Ramos (cell line): ENCODE measurements at regions not wholly inside any gene's neighbourhood (a gene's known extent, or its start where the extent isn't known, plus 50 kb on each side); places are given as distances from the start of the nearest gene placed in this dataset.

Experiments
- in situ Hi-C: fragments of 300-500 bp; cut with MboI; formaldehyde crosslinking; loops from one replicate; pipeline ENCODE4 v1.14.3; 2022; ENCODE audit warnings: low sequenced_read_pairs; ENCODE audit not compliant: unreplicated experiment

DNA sequence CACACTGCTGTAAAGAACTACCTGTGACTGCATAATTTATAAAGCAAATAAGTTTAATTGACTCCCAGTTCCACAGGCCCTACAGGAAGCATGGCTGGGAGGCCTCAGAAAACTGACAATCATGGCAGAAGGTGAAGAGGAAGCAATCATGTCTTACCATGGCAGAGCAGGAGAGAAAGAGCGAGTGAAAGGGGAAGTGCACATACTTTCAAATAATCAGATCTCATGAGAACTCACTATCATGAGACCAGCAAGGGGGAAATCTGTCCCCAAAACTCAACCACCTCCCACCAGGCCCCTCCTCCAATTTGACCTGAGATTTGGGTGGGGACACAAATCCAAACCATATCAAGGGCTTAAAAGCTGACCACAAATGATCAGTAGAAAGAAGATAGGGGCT lies 493.2 kb downstream of the PTPRC start:
- in situ Hi-C loops = no loop called here

GRCh38 chr1:199135901-199136300 lies 497.1 kb downstream of the PTPRC start:
- in situ Hi-C loops = no loop called here

DNA sequence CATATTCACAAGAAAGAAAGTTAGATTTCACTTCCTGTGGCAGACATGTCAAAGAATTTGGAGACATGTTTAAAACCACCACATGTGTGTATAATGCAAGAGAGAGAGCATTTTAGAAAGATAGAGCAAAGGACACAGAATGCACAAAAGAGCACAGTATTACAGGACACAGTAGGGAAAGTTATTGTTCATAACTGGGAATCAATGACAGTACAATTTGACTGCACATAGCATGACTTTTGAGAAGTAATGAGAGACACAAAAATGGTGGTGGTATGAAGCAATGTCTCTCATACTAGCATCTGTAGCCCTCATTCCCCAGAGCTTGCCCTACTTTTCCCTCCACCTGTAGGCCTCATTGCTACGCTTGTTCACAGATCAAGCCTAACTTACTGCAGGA lies 499.2 kb downstream of the PTPRC start:
- in situ Hi-C loops = no loop called here

DNA sequence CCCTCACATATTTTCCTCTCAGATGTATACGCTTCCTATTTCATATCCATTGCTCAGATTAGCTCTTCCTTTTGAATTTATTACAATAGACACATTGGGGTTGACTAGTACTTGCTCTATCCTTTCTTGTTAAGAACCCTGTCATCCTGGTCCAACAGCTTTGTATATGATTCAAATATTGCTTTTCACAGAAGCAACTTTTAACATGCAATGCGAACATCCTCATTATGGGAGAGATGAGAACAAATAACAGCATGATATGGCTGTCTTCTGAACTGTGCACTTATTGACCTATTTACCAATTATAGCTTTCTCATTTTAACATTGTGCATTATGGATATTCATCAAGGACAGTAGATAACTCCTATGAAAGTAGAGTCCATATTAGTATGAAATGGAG lies 510.8 kb downstream of the PTPRC start:
- in situ Hi-C loops = no loop called here

- in situ Hi-C loops = no loop called here
Observed at GRCh38 chr1:199150756-199151155, 511.9 kb downstream of the PTPRC start.

- in situ Hi-C loops = no loop called here
Observed at GRCh38 chr1:199151634-199152425, 513.0 kb downstream of the PTPRC start.

- in situ Hi-C loops = no loop called here
Observed at GRCh38 chr1:199152676-199153075, 513.8 kb downstream of the PTPRC start.

DNA sequence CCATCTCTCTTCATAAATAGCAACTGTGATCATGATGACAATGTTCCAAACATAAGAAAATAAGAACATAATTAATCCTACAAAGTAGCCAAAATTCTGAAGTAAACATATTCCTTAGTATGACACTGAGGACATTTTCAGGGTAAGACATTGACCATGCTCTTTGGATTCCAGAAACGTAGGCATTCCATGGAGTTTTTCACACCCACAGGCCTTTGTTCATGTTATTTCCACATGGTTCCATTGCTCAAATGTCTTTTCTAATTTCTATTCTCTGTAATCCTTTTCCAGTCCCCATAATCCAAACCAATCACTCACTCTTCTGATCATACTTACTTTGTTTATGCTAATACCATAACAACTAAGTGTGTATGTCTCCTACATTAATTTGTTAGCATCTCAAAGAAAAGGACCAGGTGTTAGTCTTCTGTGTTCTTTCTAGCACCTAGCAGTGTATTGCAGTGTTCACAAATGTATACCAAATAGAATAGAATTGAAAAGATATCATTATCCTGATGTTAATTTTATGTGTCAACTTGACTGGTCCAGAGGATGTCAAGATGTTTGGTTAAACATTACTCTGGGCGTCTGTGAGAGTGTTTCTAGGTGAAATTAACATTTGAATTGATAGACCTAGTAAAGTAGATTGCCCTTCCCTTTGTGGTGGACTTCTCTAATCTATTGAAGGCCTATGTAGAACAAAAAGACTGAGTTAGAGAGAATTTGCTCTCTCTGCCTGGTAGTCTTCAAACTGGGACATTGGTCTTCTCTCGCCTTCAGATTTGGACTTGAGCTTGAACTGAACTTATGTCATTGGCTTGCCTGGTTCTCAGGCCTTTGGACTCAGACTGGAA lies 516.6 kb downstream of the PTPRC start:
- in situ Hi-C loops = no loop called here

GRCh38 chr1:199157494-199157893 lies 518.7 kb downstream of the PTPRC start:
- in situ Hi-C loops = no loop called here

DNA sequence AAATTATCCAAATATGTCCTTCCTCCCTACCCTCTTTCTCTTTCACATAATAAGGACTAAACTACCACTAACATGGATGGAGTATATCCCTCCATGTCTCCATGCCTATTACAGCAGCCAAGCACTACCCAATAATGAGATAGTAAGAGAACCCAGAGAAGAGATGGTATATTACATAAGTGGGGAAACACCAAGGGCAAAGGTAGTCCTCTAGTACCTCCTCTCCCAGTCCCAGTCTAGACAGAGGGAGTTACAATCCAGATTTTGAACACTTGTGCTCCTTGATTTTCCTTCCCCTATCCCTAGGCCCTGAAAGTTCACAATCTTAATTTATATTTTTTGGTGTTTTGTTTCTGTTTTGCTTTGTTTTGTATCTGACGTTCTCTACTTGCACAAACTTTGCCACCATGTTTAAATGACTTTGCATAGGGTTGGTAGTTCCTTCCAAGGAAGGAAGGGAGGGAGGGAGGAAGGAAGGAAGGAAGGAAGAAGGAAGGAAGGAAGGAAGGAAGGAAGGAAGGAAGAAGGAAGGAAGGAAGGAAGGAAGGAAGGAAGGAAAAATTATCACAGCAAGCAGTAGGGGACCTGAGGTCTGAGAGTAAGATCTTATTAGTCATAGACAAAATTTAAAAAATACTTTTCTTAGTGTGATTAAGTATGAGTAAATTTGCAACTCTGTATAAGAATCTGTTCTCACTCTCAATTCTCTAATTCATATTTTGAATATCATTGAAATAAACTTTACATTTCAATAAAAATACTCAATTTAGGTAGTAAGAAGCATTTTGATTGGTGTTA lies 521.9 kb downstream of the PTPRC start:
- in situ Hi-C loops = no loop called here

DNA sequence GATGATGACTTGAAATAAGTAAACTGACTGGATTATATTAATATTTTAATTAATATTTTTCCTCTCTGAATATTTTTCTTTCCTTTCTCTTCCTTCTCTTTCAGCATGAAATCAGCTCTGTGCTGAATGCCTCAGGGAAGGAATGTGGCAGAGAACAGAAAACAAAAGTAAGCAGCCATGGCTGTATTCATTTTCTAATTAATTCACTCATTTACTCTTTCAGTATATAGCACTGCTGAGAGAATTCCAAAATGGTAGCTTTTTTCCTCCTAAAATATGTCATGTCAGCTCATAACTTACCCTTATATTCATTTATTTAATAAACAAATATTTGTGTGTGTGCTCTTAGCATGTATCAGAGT lies 522.5 kb downstream of the PTPRC start:
- in situ Hi-C loops = no loop called here

GRCh38 chr1:199161766-199162303 lies 523.0 kb downstream of the PTPRC start:
- in situ Hi-C loops = no loop called here

GRCh38 chr1:199163267-199163666 lies 524.4 kb downstream of the PTPRC start:
- in situ Hi-C loops = no loop called here

GRCh38 chr1:199163670-199164069 lies 524.8 kb downstream of the PTPRC start:
- in situ Hi-C loops = no loop called here

DNA sequence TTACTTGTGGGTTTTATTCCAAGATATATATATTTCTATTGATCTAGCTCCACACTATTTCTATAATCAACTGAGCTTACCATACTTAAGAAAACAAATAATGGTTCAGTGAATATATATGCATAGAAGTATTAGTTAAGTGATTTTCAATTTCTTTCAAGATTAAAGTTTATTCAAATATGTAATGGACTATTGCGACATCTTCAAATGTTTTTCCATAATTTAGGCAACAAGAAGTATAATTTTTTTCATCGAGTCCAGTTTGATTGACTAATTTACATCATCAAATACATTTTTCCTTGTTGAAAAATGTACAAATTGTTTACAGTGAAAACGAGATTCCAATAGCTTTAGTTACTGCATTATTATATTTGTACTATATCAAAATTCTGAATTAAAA lies 528.6 kb downstream of the PTPRC start:
- in situ Hi-C loops = no loop called here

GRCh38 chr1:199168888-199169585 lies 530.2 kb downstream of the PTPRC start:
- in situ Hi-C loops = no loop called here

- in situ Hi-C loops = no loop called here
Observed at GRCh38 chr1:199170711-199171110, 531.9 kb downstream of the PTPRC start.

DNA sequence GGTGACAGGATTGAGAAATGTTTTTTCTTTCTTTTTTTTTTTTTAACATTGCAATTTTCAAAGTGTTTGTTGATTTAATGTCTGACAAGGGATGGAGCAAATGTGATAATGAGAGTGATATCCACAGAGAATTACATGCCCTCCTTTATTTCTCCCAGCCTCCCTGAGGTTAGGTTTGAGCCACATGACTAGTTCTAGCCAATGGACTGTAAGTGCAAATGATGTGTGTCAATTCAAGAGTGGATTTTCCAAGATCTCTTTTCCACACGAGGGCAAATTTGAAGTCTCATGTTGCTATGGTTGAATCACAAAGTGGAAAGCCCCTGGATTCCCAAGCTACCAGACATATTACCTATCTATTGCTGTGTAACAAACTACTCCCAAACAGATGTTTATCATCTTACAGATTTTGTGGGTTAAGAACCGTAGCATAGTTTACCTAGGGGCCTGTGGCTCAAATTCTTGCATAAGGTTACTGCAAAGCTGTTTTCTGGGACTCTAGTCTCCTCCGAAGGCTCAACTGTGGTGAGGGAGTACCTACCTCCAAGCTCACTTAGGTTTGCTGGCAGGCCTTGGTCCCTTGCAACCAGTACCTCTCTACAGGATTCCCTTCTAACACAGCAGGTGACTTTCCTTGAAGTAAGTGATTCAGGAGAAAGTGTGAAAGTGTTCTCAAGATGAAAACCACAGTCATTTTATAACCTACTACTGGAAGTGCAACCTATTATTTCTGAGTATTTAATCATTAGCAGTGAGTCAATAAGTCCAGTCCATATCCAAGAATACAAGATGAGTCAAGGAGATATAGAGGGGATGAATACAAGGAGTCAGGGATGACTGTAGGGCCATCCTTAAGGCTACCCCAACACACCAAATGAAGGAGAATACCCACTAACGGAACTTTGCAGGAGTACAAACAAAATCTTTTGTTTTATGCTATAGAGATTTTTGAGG lies 533.6 kb downstream of the PTPRC start:
- in situ Hi-C loops = no loop called here

GRCh38 chr1:199173356-199173755 lies 534.5 kb downstream of the PTPRC start:
- in situ Hi-C loops = no loop called here
